Endothelial cell (in vitro differentiated cells): ENCODE measurements at regions not wholly inside any gene's neighbourhood (a gene's known extent, or its start where the extent isn't known, plus 50 kb on each side); places are given as distances from the start of the nearest gene placed in this dataset.
A peak's percentile ranks its signal among the peaks of the same experiment; 100 is the strongest.

ENCODE experiments used
- DNase-seq: peaks from one replicate; pipeline ENCODE4 v3.0.0; 2021; ENCODE audit warnings: low spot score
- H3K27ac Mint-ChIP-seq: one replicate; pipeline ENCODE4 v1.8.0; 2021; ENCODE audit warnings: mixed read lengths, inconsistent platforms; ENCODE audit not compliant: unreplicated experiment
- H3K27me3 Mint-ChIP-seq: one replicate; pipeline ENCODE4 v1.8.0; 2021; ENCODE audit warnings: mild to moderate bottlenecking, moderate library complexity, mixed read lengths, inconsistent platforms; ENCODE audit not compliant: unreplicated experiment
- H3K36me3 Mint-ChIP-seq: one replicate; pipeline ENCODE4 v1.8.0; 2021; ENCODE audit warnings: mild to moderate bottlenecking, low read depth, mixed read lengths, inconsistent platforms; ENCODE audit not compliant: unreplicated experiment
- H3K4me1 Mint-ChIP-seq: one replicate; pipeline ENCODE4 v1.8.0; 2021; ENCODE audit warnings: mild to moderate bottlenecking, mixed read lengths, inconsistent platforms; ENCODE audit not compliant: unreplicated experiment
- H3K4me3 Mint-ChIP-seq: one replicate; pipeline ENCODE4 v1.8.0; 2021; ENCODE audit warnings: mild to moderate bottlenecking, mixed read lengths, inconsistent platforms; ENCODE audit not compliant: unreplicated experiment
- H3K9me3 Mint-ChIP-seq: one replicate; pipeline ENCODE4 v1.8.0; 2021; ENCODE audit warnings: mixed read lengths, inconsistent platforms; ENCODE audit not compliant: unreplicated experiment
- CTCF ChIP-seq: fragments of 200-600 bp; sonication (generic); IDR thresholded peaks from one replicate; pipeline ENCODE4 v1.5.0; 2021; ENCODE audit warnings: antibody characterized with exemption; ENCODE audit not compliant: unreplicated experiment

GRCh38 chr13:44887515-44887914 is 101.8 kb downstream of the NUFIP1 start:
- Mint-ChIP-seq H3K9me3 (no peaks in the 10 kb centered on the region), H3K4me1 (peaks cover 18% of the 10 kb centered on the region), H3K4me3 (no peak overlapping the region), H3K36me3 (no peaks in the 10 kb centered on the region), H3K27ac (no peak overlapping the region), H3K27me3 (peaks cover 2% of the 10 kb centered on the region)
- DNase-seq: no peak
- TF ChIP-seq CTCF: no peak

- H3K27me3 Mint-ChIP-seq: peaks cover 2% of the 10 kb centered on the region
- no peaks in the 10 kb centered on the region for H3K36me3 Mint-ChIP-seq
- TF ChIP-seq CTCF: no peak
- H3K27ac Mint-ChIP-seq: no peak overlapping the region
- no peaks in the 10 kb centered on the region for H3K4me1 Mint-ChIP-seq
- no peak overlapping the region for H3K4me3 Mint-ChIP-seq
- no peak for DNase-seq
- no peaks in the 10 kb centered on the region for H3K9me3 Mint-ChIP-seq
Measured at GRCh38 chr13:44884076-44884729, 105.1 kb downstream of the NUFIP1 start.

- Mint-ChIP-seq H3K27me3 (peaks cover 4% of the 10 kb centered on the region), H3K4me1 (peaks cover 2% of the 10 kb centered on the region), H3K36me3 (peaks cover 9% of the 10 kb centered on the region), H3K27ac (no peak overlapping the region), H3K4me3 (no peak overlapping the region), H3K9me3 (no peaks in the 10 kb centered on the region)
- DNase-seq: no peak
- TF ChIP-seq CTCF: peak; percentile 33
Measured at GRCh38 chr13:44879452-44880058, 109.7 kb downstream of the NUFIP1 start.

GRCh38 chr13:44876782-44877324 is 112.4 kb downstream of the NUFIP1 start:
- TF ChIP-seq CTCF: peak; percentile 48
- H3K36me3 Mint-ChIP-seq: peaks cover 9% of the 10 kb centered on the region
- H3K4me1 Mint-ChIP-seq: peaks cover 2% of the 10 kb centered on the region
- H3K27ac Mint-ChIP-seq: no peak overlapping the region
- peaks cover 8% of the 10 kb centered on the region for H3K27me3 Mint-ChIP-seq
- no peaks in the 10 kb centered on the region for H3K9me3 Mint-ChIP-seq
- DNase-seq: peak; percentile 24
- no peak overlapping the region for H3K4me3 Mint-ChIP-seq
